T follicular helper cell (primary cell): ENCODE measurements at regions not wholly inside any gene's neighbourhood (a gene's known extent, or its start where the extent isn't known, plus 50 kb on each side); places are given as distances from the start of the nearest gene placed in this dataset.

Source experiments
- DNase-seq: peaks from one replicate; pipeline ENCODE4 v3.0.0-alpha.2; 2020; ENCODE audit warnings: low read depth

- DNase-seq: no peak
Measured at GRCh38 chr1:18535391-18536210, 54.9 kb downstream of the KLHDC7A start.

GRCh38 chr1:18536356-18536755 lies 55.6 kb downstream of the KLHDC7A start:
- no peak for DNase-seq

- DNase-seq: no peak
Measured at GRCh38 chr1:18536915-18537314, 56.2 kb downstream of the KLHDC7A start.

GRCh38 chr1:18537386-18538306 lies 56.9 kb downstream of the KLHDC7A start:
- DNase-seq: no peak

- DNase-seq: no peak
Measured at GRCh38 chr1:18539171-18539570, 58.4 kb downstream of the KLHDC7A start.

- no peak for DNase-seq
Measured at GRCh38 chr1:18540136-18540765, 59.5 kb downstream of the KLHDC7A start.

GRCh38 chr1:18541046-18541795 lies 60.5 kb downstream of the KLHDC7A start:
- no peak for DNase-seq

GRCh38 chr1:18542351-18542750 lies 61.6 kb downstream of the KLHDC7A start:
- DNase-seq: no peak

GRCh38 chr1:18546026-18546425 lies 65.3 kb downstream of the KLHDC7A start:
- no peak for DNase-seq

GRCh38 chr1:18547460-18547859 lies 66.7 kb downstream of the KLHDC7A start:
- no peak for DNase-seq

GRCh38 chr1:18548643-18549042 lies 67.9 kb downstream of the KLHDC7A start:
- no peak for DNase-seq

GRCh38 chr1:18549106-18549505 lies 68.4 kb downstream of the KLHDC7A start:
- DNase-seq: no peak

- DNase-seq: no peak
Measured at GRCh38 chr1:18549906-18550305, 69.2 kb downstream of the KLHDC7A start.

GRCh38 chr1:18552631-18553030 lies 71.9 kb downstream of the KLHDC7A start:
- no peak for DNase-seq

GRCh38 chr1:18553388-18553787 lies 72.7 kb downstream of the KLHDC7A start:
- no peak for DNase-seq

- no peak for DNase-seq
Measured at GRCh38 chr1:18554099-18554498, 73.4 kb downstream of the KLHDC7A start.

GRCh38 chr1:18554597-18554996 lies 73.9 kb downstream of the KLHDC7A start:
- no peak for DNase-seq

- no peak for DNase-seq
Measured at GRCh38 chr1:18555036-18555435, 74.3 kb downstream of the KLHDC7A start.

- DNase-seq: no peak
Measured at GRCh38 chr1:18556364-18556763, 74.3 kb upstream of the PAX7 start.

GRCh38 chr1:18557621-18558465 lies 72.8 kb upstream of the PAX7 start:
- no peak for DNase-seq

- DNase-seq: no peak
Measured at GRCh38 chr1:18560692-18561091, 70.0 kb upstream of the PAX7 start.
